ENCODE measurements at regions not wholly inside any gene's neighbourhood (a gene's known extent, or its start where the extent isn't known, plus 50 kb on each side); places are given as distances from the start of the nearest gene placed in this dataset.

DNA sequence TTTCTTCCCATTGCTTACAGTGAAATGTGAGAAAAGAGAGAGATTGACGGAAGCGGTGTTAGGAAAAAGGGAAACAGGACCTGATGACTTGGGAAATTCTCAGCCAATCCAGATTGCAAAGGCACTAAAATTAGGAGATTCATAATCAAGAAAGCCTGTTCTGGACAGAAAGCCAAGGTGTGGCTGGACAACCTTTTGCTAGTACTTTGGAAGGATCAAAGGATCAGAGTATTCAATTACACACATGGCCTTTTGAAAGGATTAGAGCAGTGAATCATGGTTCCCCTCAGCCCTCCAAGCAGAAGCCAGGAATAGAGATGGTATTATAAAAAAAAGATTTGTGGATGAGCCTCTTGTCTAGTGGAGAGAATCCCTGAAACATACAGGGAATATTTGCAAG lies 669.8 kb upstream of the ADAMTS5 start:
- DNase-seq (ENCODE audit: insufficient read length, low spot score) = no peak
- no peak for TF ChIP-seq CTCF (IDR thresholded peaks at IDR 0.05; ENCODE audit: insufficient read depth, missing control alignments)
- no peak for FAIRE-seq

DNA sequence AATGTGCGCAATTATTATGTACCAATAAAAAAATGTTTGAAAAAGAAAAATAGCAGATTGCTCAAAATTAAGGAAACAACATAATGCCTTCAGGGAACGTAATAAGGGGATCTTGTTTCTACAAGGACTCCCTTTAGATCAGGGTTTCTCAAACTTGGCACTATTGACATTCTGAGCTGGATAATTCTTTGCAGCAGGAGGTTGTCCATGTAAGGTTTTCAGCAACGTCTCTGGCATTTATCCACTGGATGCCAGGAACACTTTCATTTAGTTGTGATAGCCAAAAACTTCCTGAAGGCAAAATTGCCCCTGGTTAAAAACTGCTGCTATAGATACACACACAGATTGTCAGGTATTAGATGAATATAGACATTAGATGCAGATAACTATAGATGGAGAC lies 666.7 kb upstream of the ADAMTS5 start:
- TF ChIP-seq CTCF (IDR thresholded peaks at IDR 0.05; ENCODE audit: insufficient read depth, missing control alignments) = no peak
- no peak for FAIRE-seq

DNA sequence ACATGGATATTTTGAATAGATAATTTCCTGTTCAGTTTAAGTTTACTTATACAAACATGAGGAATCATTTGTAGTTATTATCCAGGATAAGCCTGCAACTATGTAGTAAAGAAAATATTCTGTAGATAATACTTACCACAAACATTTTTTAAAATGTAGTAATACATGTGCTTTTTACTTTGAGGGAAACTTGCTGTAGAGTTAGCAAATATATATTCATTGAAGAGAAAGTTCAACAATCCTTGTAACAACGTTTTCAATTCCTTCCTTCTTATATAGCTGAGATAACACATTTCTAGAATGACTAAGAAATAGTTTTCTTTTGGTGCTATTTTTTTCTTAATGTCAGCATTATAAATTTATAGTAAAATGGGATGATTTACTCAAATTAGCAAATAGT lies 664.6 kb upstream of the ADAMTS5 start:
- DNase-seq (ENCODE audit: insufficient read length, low spot score) (no peak), FAIRE-seq (no peak)
- no peak for TF ChIP-seq CTCF (IDR thresholded peaks at IDR 0.05; ENCODE audit: insufficient read depth, missing control alignments)

More for the DNA sequence above, 666.7 kb upstream of the ADAMTS5 start:
- no peak for DNase-seq (ENCODE audit: insufficient read length, low spot score)

DNA sequence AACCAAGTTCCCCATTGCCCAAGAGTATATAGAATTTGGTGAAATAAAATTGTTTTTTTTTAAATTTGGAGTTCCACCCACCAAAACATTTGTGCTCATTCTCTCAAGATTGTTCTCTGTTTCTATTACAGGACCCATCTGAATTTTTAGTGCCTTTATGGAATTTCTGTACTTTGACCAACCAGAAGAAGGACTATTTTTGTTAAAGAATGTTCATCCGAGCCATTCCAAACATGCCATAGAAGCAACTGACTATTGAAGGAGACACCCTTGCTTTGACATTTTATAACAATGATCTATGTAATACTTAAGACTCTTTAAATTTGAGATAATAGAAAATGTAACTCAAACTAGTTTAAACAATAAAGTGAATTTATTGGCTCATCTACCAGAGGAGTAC lies 655.7 kb upstream of the ADAMTS5 start:
- no peak for DNase-seq (ENCODE audit: insufficient read length, low spot score)
- no peak for FAIRE-seq
- no peak for TF ChIP-seq CTCF (IDR thresholded peaks at IDR 0.05; ENCODE audit: insufficient read depth, missing control alignments)

GRCh38 chr21:27614231-27614630 lies 647.3 kb upstream of the ADAMTS5 start:
- DNase-seq (ENCODE audit: insufficient read length, low spot score) (no peak), FAIRE-seq (no peak)
- no peak for TF ChIP-seq CTCF (IDR thresholded peaks at IDR 0.05; ENCODE audit: insufficient read depth, missing control alignments)

DNA sequence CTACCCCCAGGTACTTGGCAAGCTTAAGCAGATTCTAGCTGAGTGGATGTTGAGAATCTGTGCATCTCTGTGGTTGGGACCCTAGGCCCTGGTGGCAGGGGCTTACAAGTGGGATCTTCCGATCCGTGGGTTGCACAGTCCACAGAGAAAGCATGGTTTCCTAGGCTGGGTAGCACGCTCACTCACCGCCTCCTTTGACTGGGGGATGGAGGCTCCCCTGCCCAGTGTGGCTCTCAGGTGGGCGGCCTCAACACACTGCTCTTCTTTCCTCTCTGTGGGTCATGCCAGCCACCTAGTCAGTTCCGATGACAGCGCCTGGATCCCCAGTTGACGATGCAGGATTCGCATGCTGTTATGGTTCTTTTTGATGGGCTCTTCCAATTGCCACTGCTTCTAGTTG lies 639.5 kb upstream of the ADAMTS5 start:
- TF ChIP-seq CTCF (IDR thresholded peaks at IDR 0.05; ENCODE audit: insufficient read depth, missing control alignments) = no peak
- DNase-seq (ENCODE audit: insufficient read length, low spot score) = no peak
- FAIRE-seq = no peak

DNA sequence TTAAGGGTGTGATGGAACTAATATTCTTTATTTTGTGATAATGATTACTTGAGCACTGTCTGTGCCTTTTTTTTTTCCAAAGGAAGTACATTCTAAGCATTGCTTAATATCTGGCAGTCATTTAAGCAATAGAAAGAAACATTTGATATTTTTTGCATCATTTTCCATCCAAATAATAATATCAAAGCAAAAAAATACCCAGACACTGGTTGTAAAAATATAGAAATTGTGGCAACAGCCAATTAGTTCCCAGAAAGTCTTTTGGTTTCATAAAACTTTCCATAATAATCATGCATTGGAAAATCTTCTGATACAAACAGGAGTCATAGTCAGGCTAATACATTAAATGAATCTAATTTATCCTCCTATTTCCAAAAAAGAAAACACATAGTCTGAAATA lies 629.3 kb upstream of the ADAMTS5 start:
- FAIRE-seq = no peak
- TF ChIP-seq CTCF (IDR thresholded peaks at IDR 0.05; ENCODE audit: insufficient read depth, missing control alignments) = no peak

More for the DNA sequence above, 629.3 kb upstream of the ADAMTS5 start:
- no peak for DNase-seq (ENCODE audit: insufficient read length, low spot score)

Measured in D721Med (cell line).